Fibroblast of lung (primary cell): ENCODE measurements at regions not wholly inside any gene's neighbourhood (a gene's known extent, or its start where the extent isn't known, plus 50 kb on each side); places are given as distances from the start of the nearest gene placed in this dataset.

Experiments
- EZH2 ChIP-seq: IDR thresholded peaks from 2 replicates; pipeline ENCODE4 v1.5.1; 2012; ENCODE audit warnings: low read length, control low read depth, mild to moderate bottlenecking; ENCODE audit errors: missing control alignments
- TF ChIP-seq, protein P1 (sequence below), 2 donors: IDR thresholded peaks in 1 of 2; conservative IDR thresholded peaks in 1 of 2; 1 replicate in 1 of 2; 2 replicates in 1 of 2; pipeline ENCODE4 v1.5.1; 2011 to 2012; ENCODE audit warnings: low read length in 2 of 2, control low read depth in 1 of 2, inconsistent platforms in 1 of 2, low read depth in 1 of 2, mild to moderate bottlenecking in 1 of 2

GRCh38 chr6:165762125-165762524 lies 99.1 kb upstream of the PDE10A start:
- TF ChIP-seq, protein P1, sequence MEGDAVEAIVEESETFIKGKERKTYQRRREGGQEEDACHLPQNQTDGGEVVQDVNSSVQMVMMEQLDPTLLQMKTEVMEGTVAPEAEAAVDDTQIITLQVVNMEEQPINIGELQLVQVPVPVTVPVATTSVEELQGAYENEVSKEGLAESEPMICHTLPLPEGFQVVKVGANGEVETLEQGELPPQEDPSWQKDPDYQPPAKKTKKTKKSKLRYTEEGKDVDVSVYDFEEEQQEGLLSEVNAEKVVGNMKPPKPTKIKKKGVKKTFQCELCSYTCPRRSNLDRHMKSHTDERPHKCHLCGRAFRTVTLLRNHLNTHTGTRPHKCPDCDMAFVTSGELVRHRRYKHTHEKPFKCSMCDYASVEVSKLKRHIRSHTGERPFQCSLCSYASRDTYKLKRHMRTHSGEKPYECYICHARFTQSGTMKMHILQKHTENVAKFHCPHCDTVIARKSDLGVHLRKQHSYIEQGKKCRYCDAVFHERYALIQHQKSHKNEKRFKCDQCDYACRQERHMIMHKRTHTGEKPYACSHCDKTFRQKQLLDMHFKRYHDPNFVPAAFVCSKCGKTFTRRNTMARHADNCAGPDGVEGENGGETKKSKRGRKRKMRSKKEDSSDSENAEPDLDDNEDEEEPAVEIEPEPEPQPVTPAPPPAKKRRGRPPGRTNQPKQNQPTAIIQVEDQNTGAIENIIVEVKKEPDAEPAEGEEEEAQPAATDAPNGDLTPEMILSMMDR (conservative IDR thresholded peaks at IDR 0.05 in 1 of 2, IDR thresholded peaks at IDR 0.05 in 1 of 2; ENCODE audit: low read depth in 1 of 2, low read length in 2 of 2): no peak
- no peak for TF ChIP-seq EZH2
